IMR-90 (cell line): ENCODE measurements at regions not wholly inside any gene's neighbourhood (a gene's known extent, or its start where the extent isn't known, plus 50 kb on each side); places are given as distances from the start of the nearest gene placed in this dataset.
A peak's percentile ranks its signal among the peaks of the same experiment; 100 is the strongest.

Experiments used
- ATAC-seq: fragments of 200-7000 bp; cut with Tn5 transposase; 2 replicates; pipeline ENCODE4 v1.9.1; 2020; ENCODE audit warnings: low read depth, mild to moderate bottlenecking, moderate library complexity
- BruUV-seq: library from RNA; stranded (reverse); fragments of 400-500 nt; replicated peaks from 2 replicates; lab custom pipeline; 2021; lab: Mats Ljungman, UMichigan
- CTCF ChIA-PET: fragments of 300-600 bp; formaldehyde crosslinking; extraction: SDS; loops from one replicate; lab custom pipeline; 2021; ENCODE audit warnings: antibody characterized with exemption; lab: Yijun Ruan, JAX
- POLR2A ChIA-PET: fragments of 300-600 bp; sonication (Branson Sonifier 250); formaldehyde crosslinking; loops from one replicate; lab custom pipeline; 2022; ENCODE audit warnings: antibody characterized with exemption; ENCODE audit not compliant: unreplicated experiment; lab: Charles Lee
- DNase-seq: peaks from one replicate; pipeline ENCODE4 v3.0.0; 2013
- H2AFZ ChIP-seq: replicated peaks from 2 replicates; pipeline ENCODE3; 2013; ENCODE audit warnings: low read length, mild to moderate bottlenecking; ENCODE audit not compliant: poor library complexity
- H2AK5ac ChIP-seq: 2 replicates; pipeline ENCODE4 v1.6.1; 2013; ENCODE audit warnings: low read depth, low read length, inconsistent platforms
- H2AK9ac ChIP-seq: replicated peaks from 2 replicates; pipeline ENCODE3; 2013; ENCODE audit warnings: mild to moderate bottlenecking, low read depth, low read length, moderate library complexity; ENCODE audit not compliant: poor library complexity
- H2BK120ac ChIP-seq: 2 replicates; pipeline ENCODE4 v1.6.1; 2013; ENCODE audit warnings: low read depth, low read length, inconsistent platforms
- H2BK15ac ChIP-seq: 3 replicates; pipeline ENCODE4 v1.6.1; 2013; ENCODE audit warnings: low read depth, low read length, inconsistent platforms
- H2BK20ac ChIP-seq: 2 replicates; pipeline ENCODE4 v1.6.1; 2013; ENCODE audit warnings: low read depth, mild to moderate bottlenecking, inconsistent platforms, low read length, moderate library complexity
- H2BK5ac ChIP-seq: 2 replicates; pipeline ENCODE4 v1.6.1; 2013; ENCODE audit warnings: mild to moderate bottlenecking, low read depth, low read length, inconsistent platforms; ENCODE audit not compliant: poor library complexity, severe bottlenecking
- H3K14ac ChIP-seq: replicated peaks from 2 replicates; pipeline ENCODE4 v1.6.1; 2013; ENCODE audit warnings: low read depth, low read length, inconsistent platforms
- H3K18ac ChIP-seq: 2 replicates; pipeline ENCODE4 v1.6.1; 2013; ENCODE audit warnings: low read depth, low read length, control low read depth
- H3K23ac ChIP-seq: 2 replicates; pipeline ENCODE4 v1.6.1; 2013; ENCODE audit warnings: low read depth, low read length, inconsistent platforms
- H3K27ac ChIP-seq: 2 replicates; pipeline ENCODE4 v1.5.1; 2013; ENCODE audit warnings: mild to moderate bottlenecking, control low read depth, low read length; ENCODE audit not compliant: insufficient read depth
- H3K27me3 ChIP-seq: 2 replicates; pipeline ENCODE4 v1.6.1; 2013; ENCODE audit warnings: low read length; ENCODE audit not compliant: control insufficient read depth, insufficient read depth
- H3K36me3 ChIP-seq: 2 replicates; pipeline ENCODE4 v1.6.1; 2013; ENCODE audit warnings: low read length, mixed read lengths; ENCODE audit not compliant: control insufficient read depth, insufficient read depth
- H3K4ac ChIP-seq: 2 replicates; pipeline ENCODE4 v1.6.1; 2013; ENCODE audit warnings: low read depth, low read length, inconsistent platforms
- H3K4me1 ChIP-seq: 2 replicates; pipeline ENCODE4 v1.6.1; 2013; ENCODE audit warnings: low read length, mixed read lengths; ENCODE audit not compliant: control insufficient read depth, insufficient read depth
- H3K4me2 ChIP-seq: 2 replicates; pipeline ENCODE4 v1.6.1; 2013; ENCODE audit warnings: low read depth, mild to moderate bottlenecking, control low read depth, low read length, moderate library complexity
- H3K4me3 ChIP-seq: 2 replicates; pipeline ENCODE4 v1.5.1; 2013; ENCODE audit warnings: low read depth, mild to moderate bottlenecking, control low read depth, low read length, moderate library complexity; ENCODE audit not compliant: insufficient read depth
- H3K56ac ChIP-seq: 2 replicates; pipeline ENCODE4 v1.6.1; 2013; ENCODE audit warnings: low read length, inconsistent platforms; ENCODE audit not compliant: insufficient read depth; ENCODE audit errors: extremely low read depth
- H3K79me1 ChIP-seq, 2 experiments: 2 replicates each; pipeline ENCODE4 v1.6.1; 2013; ENCODE audit warnings: low read length in 2 of 2, inconsistent platforms in 1 of 2, low read depth in 1 of 2
- H3K9ac ChIP-seq: 2 replicates; pipeline ENCODE4 v1.6.1; 2013; ENCODE audit warnings: low read depth, low read length, control low read depth
- H3K9me1 ChIP-seq: 2 replicates; pipeline ENCODE4 v1.6.1; 2013; ENCODE audit warnings: low read length, inconsistent platforms; ENCODE audit not compliant: insufficient read depth
- H3K9me3 ChIP-seq: 2 replicates; pipeline ENCODE4 v1.6.1; 2013; ENCODE audit warnings: low read length; ENCODE audit not compliant: control insufficient read depth, insufficient read depth
- H4K20me1 ChIP-seq: 2 replicates; pipeline ENCODE4 v1.6.1; 2013; ENCODE audit warnings: low read length, inconsistent platforms; ENCODE audit not compliant: insufficient read depth
- H4K5ac ChIP-seq: 2 replicates; pipeline ENCODE4 v1.6.1; 2013; ENCODE audit warnings: mild to moderate bottlenecking, low read depth, low read length, control low read depth
- H4K8ac ChIP-seq, 2 experiments: 2 replicates each; pipeline ENCODE4 v1.6.1; 2013; ENCODE audit warnings: low read depth in 2 of 2, low read length in 2 of 2, control low read depth in 1 of 2, inconsistent platforms in 1 of 2
- H4K91ac ChIP-seq: 2 replicates; pipeline ENCODE4 v1.6.1; 2013; ENCODE audit warnings: low read depth, low read length, inconsistent platforms; ENCODE audit not compliant: insufficient read depth
- BHLHE40 ChIP-seq: fragments of 150-350 bp; IDR thresholded peaks from 2 replicates; pipeline ENCODE4 v1.6.1; 2016; ENCODE audit warnings: mild to moderate bottlenecking, low read depth, low read length
- CHD1 ChIP-seq: IDR thresholded peaks from 2 replicates; pipeline ENCODE4 v1.6.1; 2012; ENCODE audit warnings: low read depth, low read length, improper control_type of control experiment
- MAFK ChIP-seq: IDR thresholded peaks from 2 replicates; pipeline ENCODE4 v1.6.1; 2012; ENCODE audit warnings: low read depth, low read length, improper control_type of control experiment
- NFE2L2 ChIP-seq: fragments of 150-350 bp; IDR thresholded peaks from 2 replicates; pipeline ENCODE4 v1.6.1; 2016; ENCODE audit warnings: low read depth, mild to moderate bottlenecking, low read length
- POLR2A ChIP-seq: IDR thresholded peaks from 2 replicates; pipeline ENCODE4 v1.6.1; 2012; ENCODE audit warnings: mild to moderate bottlenecking, low read depth, low read length
- RAD21 ChIP-seq: IDR thresholded peaks from 2 replicates; pipeline ENCODE4 v1.6.1; 2012; ENCODE audit warnings: low read length, improper control_type of control experiment
- WGBS, 2 experiments: methylation state at CpG; one replicate each; pipeline versions ENCODE4 v1.1.5 to v1.1.7; 2013; ENCODE audit warnings: missing lambda C conversion rate in 2 of 2; ENCODE audit not compliant: insufficient read length in 1 of 2; ENCODE audit errors: extremely low coverage in 2 of 2; 5-methylcytosine and 5-hydroxymethylcytosine counted together
- dilution Hi-C: fragments of 300-500 bp; cut with HindIII; formaldehyde crosslinking; loops from one replicate; pipeline ENCODE4 v1.14.3; 2018; ENCODE audit warnings: low sequenced_read_pairs; ENCODE audit not compliant: unreplicated experiment
- in situ Hi-C: fragments of 300-500 bp; cut with MboI; formaldehyde crosslinking; loops from 3 replicates; pipeline ENCODE4 v1.14.3; 2019; ENCODE audit warnings: low sequenced_read_pairs, inconsistent platforms, mixed read lengths
- intact Hi-C: fragments of 100-400 bp; cut with micrococcal nuclease; formaldehyde crosslinking; loops from 2 replicates; pipeline ENCODE4 v1.10.0; 2022
- TF ChIP-seq, protein P1 (sequence below): fragments of 150-350 bp; IDR thresholded peaks from 2 replicates; pipeline ENCODE4 v1.6.1; 2017; ENCODE audit warnings: mild to moderate bottlenecking, antibody characterized with exemption, low read length, low read depth
- TF ChIP-seq, protein P2 (sequence below): conservative IDR thresholded peaks from 2 replicates; pipeline ENCODE4 v1.5.1; 2012; ENCODE audit warnings: mild to moderate bottlenecking, low read depth, low read length, improper control_type of control experiment

DNA sequence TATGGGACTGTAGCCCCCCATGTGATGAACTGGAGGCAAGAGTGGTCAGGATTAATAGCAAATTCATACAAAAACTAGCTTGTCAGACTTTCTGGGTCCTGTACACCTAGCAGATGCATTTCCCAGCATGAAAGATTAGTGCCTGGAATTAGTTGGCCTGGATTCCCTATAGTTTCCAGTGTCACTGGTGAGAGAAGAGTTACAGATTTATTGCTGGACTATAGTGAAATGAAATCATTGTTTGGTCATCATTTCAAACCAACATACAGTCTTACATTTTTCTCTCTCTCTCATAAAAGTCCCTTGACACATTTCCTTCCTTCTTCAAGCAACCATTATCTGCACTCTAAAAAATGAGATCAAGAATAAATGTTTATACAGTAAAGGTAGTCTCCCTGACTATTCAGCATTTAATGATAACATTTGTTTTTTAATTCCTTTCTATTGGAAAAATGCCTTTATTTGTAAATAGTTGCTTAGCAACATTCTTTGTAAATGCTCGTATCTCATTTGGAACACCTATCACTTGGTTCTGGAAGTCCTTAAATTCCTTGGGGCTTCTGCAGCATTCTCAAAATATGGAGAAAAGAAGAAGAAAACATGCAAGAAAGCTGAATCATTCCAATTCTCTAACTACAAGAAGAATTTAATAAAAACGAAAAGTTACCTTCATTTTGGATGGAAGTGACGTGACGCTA is 144.4 kb downstream of the MREG start:
- no peak overlapping the region for H3K56ac ChIP-seq
- H3K79me1 ChIP-seq = no peaks in the 10 kb centered on the region
- H3K36me3 ChIP-seq = no peaks in the 10 kb centered on the region
- DNase-seq = no peak
- H3K18ac ChIP-seq = no peak overlapping the region
- no peak overlapping the region for H4K5ac ChIP-seq
- H3K9ac ChIP-seq = no peak overlapping the region
- in situ Hi-C loops (no loop called here), intact Hi-C loops (no loop called here), dilution Hi-C loops (no loop called here)
- no peak overlapping the region for H3K14ac ChIP-seq
- WGBS, 2 experiments = no CpG with 5 or more reads among the region's 4 CpGs
- H3K23ac ChIP-seq = no peak overlapping the region
- ChIA-PET CTCF (no interaction called here), POLR2A (no interaction called here)
- H2AK9ac ChIP-seq = no peak overlapping the region
- no peaks in the 10 kb centered on the region for H3K9me3 ChIP-seq
- H2AFZ ChIP-seq = no peak overlapping the region
- H3K27ac ChIP-seq = no peak overlapping the region
- H4K91ac ChIP-seq = no peak overlapping the region
- H3K4ac ChIP-seq = peak overlapping the region; percentile 3; the same call in 1 of the 2 replicates
- no peak overlapping the region for H3K4me2 ChIP-seq
- ATAC-seq = no peak
- no peak for TF ChIP-seq POLR2A
- TF ChIP-seq BHLHE40 = no peak
- TF ChIP-seq MAFK = no peak
- no peak for TF ChIP-seq NFE2L2
- TF ChIP-seq CHD1 = no peak
- TF ChIP-seq, protein P1, sequence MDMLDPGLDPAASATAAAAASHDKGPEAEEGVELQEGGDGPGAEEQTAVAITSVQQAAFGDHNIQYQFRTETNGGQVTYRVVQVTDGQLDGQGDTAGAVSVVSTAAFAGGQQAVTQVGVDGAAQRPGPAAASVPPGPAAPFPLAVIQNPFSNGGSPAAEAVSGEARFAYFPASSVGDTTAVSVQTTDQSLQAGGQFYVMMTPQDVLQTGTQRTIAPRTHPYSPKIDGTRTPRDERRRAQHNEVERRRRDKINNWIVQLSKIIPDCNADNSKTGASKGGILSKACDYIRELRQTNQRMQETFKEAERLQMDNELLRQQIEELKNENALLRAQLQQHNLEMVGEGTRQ = no peak
- TF ChIP-seq, protein P2, sequence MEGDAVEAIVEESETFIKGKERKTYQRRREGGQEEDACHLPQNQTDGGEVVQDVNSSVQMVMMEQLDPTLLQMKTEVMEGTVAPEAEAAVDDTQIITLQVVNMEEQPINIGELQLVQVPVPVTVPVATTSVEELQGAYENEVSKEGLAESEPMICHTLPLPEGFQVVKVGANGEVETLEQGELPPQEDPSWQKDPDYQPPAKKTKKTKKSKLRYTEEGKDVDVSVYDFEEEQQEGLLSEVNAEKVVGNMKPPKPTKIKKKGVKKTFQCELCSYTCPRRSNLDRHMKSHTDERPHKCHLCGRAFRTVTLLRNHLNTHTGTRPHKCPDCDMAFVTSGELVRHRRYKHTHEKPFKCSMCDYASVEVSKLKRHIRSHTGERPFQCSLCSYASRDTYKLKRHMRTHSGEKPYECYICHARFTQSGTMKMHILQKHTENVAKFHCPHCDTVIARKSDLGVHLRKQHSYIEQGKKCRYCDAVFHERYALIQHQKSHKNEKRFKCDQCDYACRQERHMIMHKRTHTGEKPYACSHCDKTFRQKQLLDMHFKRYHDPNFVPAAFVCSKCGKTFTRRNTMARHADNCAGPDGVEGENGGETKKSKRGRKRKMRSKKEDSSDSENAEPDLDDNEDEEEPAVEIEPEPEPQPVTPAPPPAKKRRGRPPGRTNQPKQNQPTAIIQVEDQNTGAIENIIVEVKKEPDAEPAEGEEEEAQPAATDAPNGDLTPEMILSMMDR = no peak
- TF ChIP-seq RAD21 = no peak
- no TSS peak for BruUV-seq
- H2BK15ac ChIP-seq = no peak overlapping the region
- 0 out of 2 replicates have a peak, but pooled peaks cover 3% of the 10 kb centered on the region for H3K9me1 ChIP-seq
- no peak overlapping the region for H3K4me3 ChIP-seq
- no peaks in the 10 kb centered on the region for H4K20me1 ChIP-seq
- no peak overlapping the region; the same call in 1 of the 2 replicates for H2BK120ac ChIP-seq
- 0 out of 2 replicates have a peak overlapping the region, but pooled peaks have one; percentile 1 for H2BK20ac ChIP-seq
- no peak overlapping the region for H2AK5ac ChIP-seq
- no peak overlapping the region for H4K8ac ChIP-seq
- H2BK5ac ChIP-seq = no peak overlapping the region
- no peaks in the 10 kb centered on the region for H3K27me3 ChIP-seq
- peaks cover 4% of the 10 kb centered on the region for H3K4me1 ChIP-seq
